GM21737 (cell line): ENCODE measurements at regions not wholly inside any gene's neighbourhood (a gene's known extent, or its start where the extent isn't known, plus 50 kb on each side); places are given as distances from the start of the nearest gene placed in this dataset.
A peak's percentile ranks its signal among the peaks of the same experiment; 100 is the strongest.

ENCODE experiments used
- ATAC-seq: cut with Tn5 transposase; IDR thresholded peaks from one replicate; pipeline ENCODE4 v1.9.1; 2021; ENCODE audit warnings: mild to moderate bottlenecking, moderate library complexity; ENCODE audit not compliant: unreplicated experiment

- ATAC-seq = peak; percentile 91
Measured at GRCh38 chr2:39513641-39514094, 76.6 kb upstream of the MAP4K3 start.

- ATAC-seq = no peak
Measured at GRCh38 chr2:39514825-39515224, 77.7 kb upstream of the MAP4K3 start.

- ATAC-seq = no peak
Measured at GRCh38 chr2:39515273-39515896, 78.3 kb upstream of the MAP4K3 start.

DNA sequence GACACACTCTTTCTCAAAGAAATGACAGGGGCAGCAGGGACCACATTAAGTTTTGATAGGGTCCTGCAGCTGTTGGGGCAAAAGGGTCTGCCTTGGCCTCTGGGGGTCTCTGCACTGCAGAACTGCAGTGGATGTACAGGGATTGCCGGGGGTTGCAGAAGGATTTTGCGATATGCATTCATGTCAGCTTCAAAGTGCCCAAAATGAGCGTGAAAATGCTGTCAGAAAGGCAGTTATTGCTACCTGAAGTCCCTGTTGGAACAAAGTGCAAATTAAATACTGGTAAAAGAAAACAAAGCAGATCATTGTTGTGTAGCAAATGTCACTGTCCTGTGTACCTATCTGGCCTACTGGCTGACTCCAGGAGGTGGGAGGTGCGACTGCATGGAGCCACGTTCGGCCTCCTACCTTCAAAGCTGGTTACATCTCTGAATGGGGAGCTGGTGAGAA lies 78.8 kb upstream of the MAP4K3 start:
- ATAC-seq = no peak

DNA sequence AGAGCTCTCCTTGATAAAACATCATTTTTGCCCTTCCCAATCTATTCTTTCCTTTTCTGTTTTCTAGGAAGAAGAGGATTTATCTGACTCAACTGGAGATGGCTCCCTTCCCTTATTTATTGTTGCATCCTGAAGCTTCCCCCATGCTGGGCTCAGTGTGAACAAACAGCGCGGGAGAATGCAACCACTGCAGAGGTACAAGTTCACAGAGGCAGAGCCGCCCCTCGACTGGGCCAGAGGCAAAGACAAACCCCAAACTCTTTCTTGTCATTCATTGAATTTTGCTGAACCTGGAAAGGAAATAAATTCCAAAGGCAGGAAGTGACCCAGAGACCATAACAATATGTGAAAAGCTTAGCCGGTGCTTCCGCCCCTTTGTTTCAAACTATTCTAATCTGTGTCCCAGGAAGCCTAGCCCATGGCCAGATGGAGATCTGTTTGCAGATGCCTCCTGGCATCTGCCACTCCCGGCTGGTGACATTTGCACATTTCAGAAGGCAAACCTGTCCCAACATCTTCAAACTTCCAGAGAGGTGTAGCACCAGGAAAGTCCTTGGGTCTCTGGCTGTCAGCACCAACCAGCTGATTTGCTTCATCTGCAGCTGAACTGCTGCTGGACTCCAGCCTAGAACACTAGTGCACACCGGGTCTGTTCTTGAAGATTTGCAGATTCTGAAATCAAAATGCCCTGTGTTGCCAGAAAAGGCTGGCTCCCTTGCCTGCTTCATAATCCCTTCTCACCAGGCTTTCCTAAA lies 79.4 kb upstream of the MAP4K3 start:
- ATAC-seq = no peak

GRCh38 chr2:39517102-39517436 lies 80.0 kb upstream of the MAP4K3 start:
- no peak for ATAC-seq

- ATAC-seq = no peak
Measured at GRCh38 chr2:39517622-39518021, 80.5 kb upstream of the MAP4K3 start.

DNA sequence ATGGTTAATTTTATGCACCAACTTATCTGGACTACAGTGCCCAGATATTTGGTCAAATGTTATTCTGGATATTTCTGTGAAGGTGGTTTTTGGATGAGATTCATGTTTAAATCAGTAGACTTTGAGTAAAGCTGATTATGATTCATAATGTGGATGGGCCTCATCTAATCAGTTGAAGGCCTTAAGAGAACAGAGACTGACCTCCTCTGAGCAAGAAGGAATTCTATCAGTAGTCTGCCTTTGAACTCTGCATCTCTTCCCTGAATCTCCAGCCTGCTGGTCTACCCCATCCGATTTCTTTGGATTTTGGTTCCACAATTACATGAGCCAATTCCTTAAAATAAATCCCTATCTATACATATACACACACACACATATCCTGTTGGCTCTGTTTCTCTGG lies 82.8 kb upstream of the MAP4K3 start:
- no peak for ATAC-seq

DNA sequence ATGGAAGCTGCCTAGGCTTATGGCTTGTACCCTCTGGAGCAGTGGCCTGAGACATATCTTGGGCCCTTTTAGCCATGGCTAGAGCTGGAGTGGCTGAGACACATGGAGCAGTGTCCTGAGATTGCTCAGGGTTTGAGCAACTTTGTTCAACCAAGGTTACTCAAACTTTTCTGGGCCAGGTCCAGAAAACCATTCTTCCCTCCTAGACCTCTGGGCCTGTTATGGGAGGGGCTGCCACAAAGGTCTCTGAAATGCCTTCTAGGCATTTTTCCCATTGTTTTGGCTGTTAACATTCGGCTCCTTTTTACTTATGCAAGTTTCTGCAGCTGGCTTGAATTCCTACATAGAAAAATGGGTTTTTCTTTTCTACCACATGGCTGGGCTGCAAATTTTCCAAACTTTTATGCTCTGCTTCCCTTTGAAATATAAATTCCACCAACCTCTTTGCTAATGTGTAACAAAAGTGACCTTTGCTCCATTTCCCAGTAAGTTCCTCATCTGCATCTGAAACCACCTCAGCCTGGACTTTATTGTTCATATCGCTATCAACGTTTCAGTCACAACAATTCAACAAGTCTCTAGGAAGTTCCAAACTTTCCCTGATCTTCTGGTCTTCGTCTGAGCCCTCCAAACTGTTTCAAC lies 84.9 kb upstream of the MAP4K3 start:
- no peak for ATAC-seq

GRCh38 chr2:39522518-39522877 lies 85.4 kb upstream of the MAP4K3 start:
- ATAC-seq = no peak

- ATAC-seq = no peak
Measured at GRCh38 chr2:39523308-39524044, 86.4 kb upstream of the MAP4K3 start.

DNA sequence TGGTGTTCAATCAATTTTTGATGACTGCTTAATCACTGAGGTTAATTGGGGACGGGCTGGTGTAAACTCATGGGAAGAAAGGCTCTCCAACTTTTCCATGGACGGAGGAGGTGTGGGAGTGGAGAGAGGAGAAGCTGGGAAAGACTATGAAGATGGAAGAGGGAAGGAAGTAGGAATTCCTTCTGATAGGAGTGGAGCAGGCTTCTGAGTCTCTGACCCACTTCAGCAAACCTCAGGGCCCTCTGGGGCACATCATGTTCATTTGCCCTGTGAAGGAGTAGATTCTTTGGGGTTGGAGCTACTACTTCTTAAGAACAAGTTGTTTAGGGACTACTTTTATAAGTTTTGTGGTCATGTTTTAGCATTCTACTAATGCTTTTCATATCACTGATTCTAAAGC lies 87.0 kb upstream of the MAP4K3 start:
- no peak for ATAC-seq

DNA sequence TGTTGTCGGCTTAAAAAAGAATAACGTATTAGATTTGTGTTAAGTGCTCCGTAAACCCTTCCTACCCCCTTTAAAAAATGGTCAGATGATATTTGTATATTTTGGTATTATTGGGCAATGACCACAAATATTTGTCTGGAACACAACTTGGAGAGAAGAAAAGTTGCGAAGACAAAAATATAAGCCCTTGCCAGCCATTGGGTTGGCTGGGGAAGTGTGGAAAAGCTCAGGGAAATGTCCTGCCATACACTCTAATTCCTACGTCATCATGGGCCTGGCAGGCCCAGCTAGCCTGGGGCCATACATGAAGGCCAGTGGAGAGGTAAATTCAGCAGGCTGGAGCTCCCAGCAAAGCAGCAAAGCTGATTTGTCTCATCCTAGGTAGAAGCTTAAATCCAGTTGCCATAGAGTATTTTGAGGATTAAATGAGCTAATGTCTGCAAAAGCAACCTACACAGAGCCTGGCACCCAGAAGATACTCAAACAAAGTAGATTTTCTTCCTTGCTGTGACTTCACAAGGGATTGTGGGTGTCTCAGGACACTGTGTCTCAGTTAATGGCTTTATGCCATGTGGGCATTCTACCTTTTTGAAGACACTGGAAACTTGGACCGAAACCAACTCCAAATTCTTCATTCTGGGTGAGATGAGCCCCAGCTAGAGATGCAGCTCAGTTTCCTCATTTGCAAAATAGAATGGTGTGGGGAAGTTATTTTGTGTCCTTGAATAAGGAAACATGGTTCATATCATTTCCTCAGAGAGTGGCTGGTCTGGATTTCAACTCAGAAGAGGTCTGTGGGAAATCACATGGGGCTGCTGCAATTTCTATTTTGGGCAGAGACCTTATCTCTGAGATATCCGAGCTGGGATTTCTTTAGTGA lies 87.9 kb upstream of the MAP4K3 start:
- ATAC-seq = no peak

DNA sequence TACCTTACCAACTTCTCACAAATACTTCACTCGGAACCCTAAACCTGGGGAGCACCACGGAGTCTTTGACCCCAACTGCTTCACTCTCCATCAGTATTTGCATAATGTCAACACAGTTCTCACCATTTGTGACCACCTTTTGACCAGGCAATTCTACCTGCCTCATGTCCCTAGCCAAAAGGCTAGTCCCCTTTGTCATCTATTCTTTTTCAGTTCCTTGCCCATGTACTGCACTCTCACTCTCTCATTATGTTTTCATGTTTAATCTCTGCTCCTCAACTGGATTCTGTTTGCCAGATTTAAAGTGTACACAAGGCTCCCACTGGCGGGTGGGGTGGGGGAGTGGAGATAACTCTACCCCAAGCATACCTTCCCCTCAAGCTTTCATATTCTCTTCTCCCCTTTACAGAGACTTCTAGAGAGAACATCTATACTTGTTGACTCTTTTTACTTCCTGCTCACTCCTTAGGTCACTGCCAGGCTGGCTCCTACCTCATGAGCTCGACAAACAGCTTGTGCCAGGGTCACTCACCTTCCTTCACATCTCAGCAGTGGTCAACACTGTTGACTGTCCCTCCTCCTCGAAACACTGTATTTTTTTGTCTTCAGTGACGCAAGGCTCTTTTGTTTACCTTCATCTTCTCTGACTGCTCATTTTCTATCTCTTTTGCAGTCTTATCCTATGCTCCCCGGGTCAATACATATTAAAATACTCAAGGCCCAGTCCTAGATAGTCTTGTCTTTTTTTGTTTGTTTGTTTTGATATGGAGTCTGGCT lies 88.7 kb upstream of the MAP4K3 start:
- no peak for ATAC-seq

GRCh38 chr2:39528701-39529100 lies 91.6 kb upstream of the MAP4K3 start:
- ATAC-seq = no peak

DNA sequence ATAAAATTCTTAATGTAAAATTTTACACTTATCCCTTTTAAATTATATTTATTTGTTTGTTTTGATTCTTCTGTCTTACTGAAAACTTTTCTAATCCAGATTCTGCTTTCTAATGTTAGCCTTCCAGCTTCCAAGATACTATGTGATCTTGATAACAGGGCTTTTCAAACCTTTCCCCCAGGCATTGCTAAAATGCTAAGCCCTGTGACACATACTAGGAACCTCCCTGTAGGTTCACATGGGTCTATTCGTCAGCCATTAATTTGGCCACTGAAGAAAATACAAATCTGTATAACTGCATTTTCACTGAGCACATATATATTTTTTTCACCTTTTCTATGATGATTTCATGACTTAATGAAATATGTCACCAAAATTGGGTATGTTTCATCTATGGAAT lies 92.8 kb upstream of the MAP4K3 start:
- no peak for ATAC-seq

DNA sequence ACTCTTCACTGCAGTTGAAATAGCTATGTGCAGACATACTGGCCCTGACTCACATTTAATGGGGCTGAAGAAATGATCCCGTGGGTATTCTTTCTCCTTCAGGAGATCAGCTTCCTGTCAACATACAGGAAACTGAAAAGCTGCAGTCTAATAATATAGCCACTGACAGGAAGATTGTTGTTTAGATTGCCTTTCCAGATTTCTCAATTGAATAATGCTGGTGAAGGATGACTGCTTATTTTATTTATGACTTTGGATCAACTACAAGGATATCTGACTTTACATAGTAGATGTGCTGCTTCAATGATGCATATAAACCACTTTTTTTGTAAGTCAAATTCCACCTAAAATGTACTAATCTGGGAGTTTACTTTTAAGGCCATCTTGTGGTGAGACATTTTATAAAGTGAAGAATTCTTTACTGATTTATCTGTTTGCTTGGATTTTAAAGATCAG lies 93.4 kb upstream of the MAP4K3 start:
- no peak for ATAC-seq

GRCh38 chr2:39531220-39531777 lies 94.2 kb upstream of the MAP4K3 start:
- ATAC-seq = no peak

DNA sequence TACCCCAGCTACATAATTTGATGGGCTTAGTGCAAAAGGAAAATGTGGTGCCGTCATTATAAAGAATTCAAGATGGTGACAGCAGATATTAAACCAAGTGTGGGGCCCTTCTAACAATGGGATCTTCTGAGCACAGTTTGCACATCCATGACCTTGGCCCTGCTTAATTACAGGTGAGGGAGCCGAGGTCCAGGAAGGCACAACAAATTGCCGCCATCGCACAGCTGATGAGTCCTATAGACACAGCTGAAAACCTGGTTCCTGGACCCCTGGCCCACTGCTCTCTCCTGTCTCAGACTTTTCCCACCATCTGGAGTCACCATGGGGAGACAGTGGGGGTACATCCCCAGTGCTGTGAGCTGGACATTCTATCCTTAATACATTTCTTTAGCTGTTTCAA lies 95.8 kb upstream of the MAP4K3 start:
- no peak for ATAC-seq
